Nephron progenitor cell (in vitro differentiated cells): ENCODE measurements at regions not wholly inside any gene's neighbourhood (a gene's known extent, or its start where the extent isn't known, plus 50 kb on each side); places are given as distances from the start of the nearest gene placed in this dataset.

Source experiments
- DNase-seq: peaks from one replicate; pipeline ENCODE4 v3.0.0; 2021
- H3K27ac Mint-ChIP-seq: 2 replicates; pipeline ENCODE4 v1.8.0; 2021; ENCODE audit warnings: mild to moderate bottlenecking, moderate library complexity, mixed read lengths
- H3K27me3 Mint-ChIP-seq: 2 replicates; pipeline ENCODE4 v1.8.0; 2021; ENCODE audit warnings: mild to moderate bottlenecking, low read depth, mixed read lengths; ENCODE audit not compliant: poor library complexity
- H3K36me3 Mint-ChIP-seq: 2 replicates; pipeline ENCODE4 v1.8.0; 2021; ENCODE audit warnings: low read depth, mixed read lengths
- H3K4me1 Mint-ChIP-seq: 2 replicates; pipeline ENCODE4 v1.8.0; 2021; ENCODE audit warnings: mixed read lengths
- H3K4me3 Mint-ChIP-seq: 2 replicates; pipeline ENCODE4 v1.8.0; 2021; ENCODE audit warnings: mild to moderate bottlenecking, moderate library complexity, mixed read lengths
- H3K9me3 Mint-ChIP-seq: 2 replicates; pipeline ENCODE4 v1.8.0; 2021; ENCODE audit warnings: mild to moderate bottlenecking, moderate library complexity, mixed read lengths
- TF ChIP-seq, protein P1 (sequence below): fragments of 200-600 bp; sonication (generic); IDR thresholded peaks from 2 replicates; pipeline ENCODE4 v1.5.0; 2021; ENCODE audit warnings: antibody characterized with exemption

DNA sequence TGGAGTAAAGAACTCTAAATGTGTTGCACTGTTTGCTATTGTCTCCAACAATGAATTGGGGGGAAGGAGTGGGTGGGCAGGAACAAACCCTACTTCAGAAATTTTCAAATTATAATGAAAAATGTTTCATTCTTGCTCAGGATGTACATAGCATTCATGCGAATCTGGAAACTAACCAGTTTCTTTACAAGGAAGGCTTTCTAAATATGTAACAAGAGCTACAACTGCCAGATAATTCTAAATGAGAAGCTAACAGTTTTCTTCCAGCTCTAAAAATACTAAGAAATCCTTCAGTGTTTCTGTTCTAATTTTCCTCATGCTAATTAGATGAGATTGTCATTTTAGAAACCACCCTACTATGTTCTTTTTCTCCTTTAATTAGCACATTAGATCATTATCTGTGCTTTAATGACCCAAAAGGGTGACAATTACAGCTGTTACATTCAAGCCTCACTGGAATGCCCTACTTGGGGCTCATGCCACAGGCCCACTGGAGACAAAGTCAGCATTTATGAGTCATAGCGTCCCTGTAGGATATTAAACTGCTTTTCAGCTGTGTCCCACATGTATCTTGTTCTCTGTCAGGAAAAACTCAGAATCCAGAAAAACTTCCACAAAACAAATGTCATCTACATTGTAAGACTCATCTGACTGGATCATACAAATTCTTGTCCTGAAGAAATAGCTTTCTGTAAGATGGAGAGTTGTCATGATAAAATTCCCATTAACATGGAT, 804.6 kb upstream of the CXADR start:
- H3K36me3 Mint-ChIP-seq: no peaks in the 10 kb centered on the region
- no peak overlapping the region for H3K4me3 Mint-ChIP-seq
- H3K9me3 Mint-ChIP-seq: peaks cover 3% of the 10 kb centered on the region
- H3K27ac Mint-ChIP-seq: no peak overlapping the region
- no peak for DNase-seq
- H3K4me1 Mint-ChIP-seq: peaks cover 9% of the 10 kb centered on the region
- H3K27me3 Mint-ChIP-seq: peaks cover 3% of the 10 kb centered on the region
- TF ChIP-seq, protein P1, sequence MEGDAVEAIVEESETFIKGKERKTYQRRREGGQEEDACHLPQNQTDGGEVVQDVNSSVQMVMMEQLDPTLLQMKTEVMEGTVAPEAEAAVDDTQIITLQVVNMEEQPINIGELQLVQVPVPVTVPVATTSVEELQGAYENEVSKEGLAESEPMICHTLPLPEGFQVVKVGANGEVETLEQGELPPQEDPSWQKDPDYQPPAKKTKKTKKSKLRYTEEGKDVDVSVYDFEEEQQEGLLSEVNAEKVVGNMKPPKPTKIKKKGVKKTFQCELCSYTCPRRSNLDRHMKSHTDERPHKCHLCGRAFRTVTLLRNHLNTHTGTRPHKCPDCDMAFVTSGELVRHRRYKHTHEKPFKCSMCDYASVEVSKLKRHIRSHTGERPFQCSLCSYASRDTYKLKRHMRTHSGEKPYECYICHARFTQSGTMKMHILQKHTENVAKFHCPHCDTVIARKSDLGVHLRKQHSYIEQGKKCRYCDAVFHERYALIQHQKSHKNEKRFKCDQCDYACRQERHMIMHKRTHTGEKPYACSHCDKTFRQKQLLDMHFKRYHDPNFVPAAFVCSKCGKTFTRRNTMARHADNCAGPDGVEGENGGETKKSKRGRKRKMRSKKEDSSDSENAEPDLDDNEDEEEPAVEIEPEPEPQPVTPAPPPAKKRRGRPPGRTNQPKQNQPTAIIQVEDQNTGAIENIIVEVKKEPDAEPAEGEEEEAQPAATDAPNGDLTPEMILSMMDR: no peak

DNA sequence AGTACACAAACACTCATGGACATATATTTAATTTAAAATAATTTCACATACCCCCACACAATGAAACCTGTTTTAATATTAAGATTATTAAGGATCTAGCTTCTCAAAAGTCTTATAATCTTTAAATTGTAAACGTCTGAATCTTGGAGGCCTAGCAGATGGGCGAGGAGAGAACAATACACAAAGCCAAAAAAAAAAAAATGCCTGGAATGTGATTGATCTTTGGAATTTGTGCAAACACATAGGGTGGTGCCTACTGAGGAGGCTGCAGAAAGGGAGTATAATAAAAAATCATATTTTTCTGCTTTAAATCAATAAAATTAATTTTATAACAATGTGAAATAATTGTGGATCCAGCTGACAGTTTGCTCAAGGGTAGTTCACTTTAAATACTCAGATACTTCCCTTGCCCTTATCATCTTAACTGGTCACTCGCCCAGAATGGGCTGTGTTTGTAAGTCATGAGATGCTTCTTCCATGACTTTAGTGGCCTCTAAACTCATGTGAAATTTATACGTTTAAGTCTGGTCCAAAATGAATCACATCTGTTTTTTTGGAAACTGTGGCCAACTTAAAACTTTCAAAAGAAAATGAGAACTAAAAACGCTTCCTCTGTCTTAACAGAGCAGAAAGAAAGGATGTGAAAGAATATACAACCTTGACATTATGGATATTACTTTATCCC, 802.8 kb upstream of the CXADR start:
- TF ChIP-seq, protein P1: no peak
- Mint-ChIP-seq H3K4me3 (no peak overlapping the region), H3K36me3 (no peaks in the 10 kb centered on the region), H3K27me3 (peaks cover 3% of the 10 kb centered on the region), H3K27ac (no peak overlapping the region), H3K4me1 (peaks cover 16% of the 10 kb centered on the region), H3K9me3 (peaks cover 3% of the 10 kb centered on the region)
- DNase-seq: no peak

DNA sequence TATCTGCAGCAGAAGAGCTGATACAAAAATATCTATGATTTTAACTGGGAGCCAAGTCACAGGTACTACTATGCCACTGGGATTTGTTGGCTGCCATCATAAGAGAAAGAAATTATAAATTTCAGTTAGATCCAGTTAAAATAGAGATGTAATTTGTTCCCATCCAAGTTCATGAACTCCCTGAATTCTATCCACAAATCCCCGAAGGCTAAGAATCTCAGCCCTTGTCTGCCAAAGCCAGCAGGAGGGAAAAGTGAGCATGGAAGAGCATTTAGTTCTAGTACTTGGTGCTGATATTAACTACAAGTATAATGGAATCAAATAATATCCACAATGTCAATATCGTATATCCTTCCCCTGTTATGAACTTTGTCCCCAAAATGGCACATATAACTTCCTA, 801.1 kb upstream of the CXADR start:
- Mint-ChIP-seq H3K4me1 (peaks cover 12% of the 10 kb centered on the region), H3K27ac (no peak overlapping the region), H3K4me3 (no peak overlapping the region), H3K27me3 (no peaks in the 10 kb centered on the region), H3K9me3 (peaks cover 7% of the 10 kb centered on the region), H3K36me3 (no peaks in the 10 kb centered on the region)
- TF ChIP-seq, protein P1: no peak
- no peak for DNase-seq

DNA sequence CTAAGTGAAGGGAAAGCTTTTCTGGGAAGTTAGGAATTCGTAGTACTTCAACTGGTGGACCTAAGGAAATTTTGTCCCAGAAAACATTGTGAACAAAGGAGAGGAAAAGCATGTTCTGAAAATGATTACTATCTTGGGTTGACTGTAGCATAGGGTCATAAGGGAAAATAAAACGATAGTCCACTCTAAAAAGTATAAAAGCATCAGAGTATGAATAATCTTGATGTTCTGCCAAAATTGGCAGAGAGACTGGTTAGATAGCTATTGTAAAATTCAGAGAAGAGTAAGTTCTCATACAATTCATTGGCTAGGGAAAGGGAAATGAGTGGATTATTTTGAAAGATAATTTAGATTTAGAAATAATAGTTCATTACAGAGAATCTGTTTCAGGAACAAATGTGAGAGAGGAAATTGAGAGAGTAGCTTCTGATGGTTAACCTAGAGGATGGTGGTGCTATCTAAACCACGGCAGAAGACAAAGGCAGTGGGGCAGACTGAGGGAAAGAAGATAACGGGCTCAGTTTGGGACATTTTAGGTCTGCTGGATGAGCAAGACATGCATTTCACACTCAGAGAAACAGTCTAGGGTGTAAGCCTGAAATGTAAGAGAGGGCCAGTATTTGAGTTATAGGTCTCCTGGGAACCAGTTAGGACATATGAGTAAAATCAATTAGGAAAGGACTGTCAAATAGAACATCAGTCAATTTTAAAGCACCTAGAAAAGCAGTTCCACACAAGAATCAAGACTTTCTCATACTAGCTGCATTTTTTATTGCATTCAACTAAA, 799.3 kb upstream of the CXADR start:
- H3K36me3 Mint-ChIP-seq: no peaks in the 10 kb centered on the region
- H3K4me1 Mint-ChIP-seq: peaks cover 12% of the 10 kb centered on the region
- peak overlapping the region; percentile 83 for H3K27ac Mint-ChIP-seq
- H3K27me3 Mint-ChIP-seq: no peaks in the 10 kb centered on the region
- TF ChIP-seq, protein P1: no peak
- H3K4me3 Mint-ChIP-seq: no peak overlapping the region
- peak; percentile 1 for DNase-seq
- H3K9me3 Mint-ChIP-seq: peaks cover 17% of the 10 kb centered on the region

DNA sequence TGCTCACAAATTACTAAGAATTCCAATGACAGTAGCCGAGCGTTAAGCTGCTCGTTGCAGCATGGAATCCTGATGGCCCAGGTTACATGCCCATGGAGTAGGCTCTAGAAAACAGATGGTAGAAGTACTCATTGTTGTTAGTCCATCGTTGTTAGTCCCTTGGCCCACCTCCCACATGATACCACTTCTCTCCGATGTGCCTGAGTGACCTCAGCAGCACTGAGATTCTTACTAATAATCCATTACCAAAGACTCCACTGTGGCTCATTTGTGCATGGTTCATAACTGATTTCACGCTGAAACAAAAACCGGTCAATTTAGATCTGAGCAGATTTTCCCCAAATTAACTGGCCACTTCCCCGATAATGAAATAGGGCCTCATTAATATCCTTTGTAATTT, 772.3 kb upstream of the CXADR start:
- H3K4me3 Mint-ChIP-seq: no peak overlapping the region
- no peaks in the 10 kb centered on the region for H3K36me3 Mint-ChIP-seq
- no peak for DNase-seq
- H3K27me3 Mint-ChIP-seq: peaks cover 4% of the 10 kb centered on the region
- H3K9me3 Mint-ChIP-seq: peaks cover 6% of the 10 kb centered on the region
- TF ChIP-seq, protein P1: no peak
- H3K27ac Mint-ChIP-seq: no peak overlapping the region
- no peaks in the 10 kb centered on the region for H3K4me1 Mint-ChIP-seq
